GM10248 (cell line): ENCODE measurements at regions not wholly inside any gene's neighbourhood (a gene's known extent, or its start where the extent isn't known, plus 50 kb on each side); places are given as distances from the start of the nearest gene placed in this dataset.
"Not testable (repeated sequence)": the region's sequence is repeated elsewhere in the genome, so short reads cannot be mapped to it uniquely, and the experiment has no call there.

ENCODE experiments used
- CTCF ChIA-PET: fragments of 300-600 bp; sonication (Branson Sonifier 250); formaldehyde crosslinking; extraction: SDS; loops from one replicate; lab custom pipeline; 2021; ENCODE audit warnings: antibody characterized with exemption; lab: Yijun Ruan, JAX
- POLR2A ChIA-PET: fragments of 350-650 bp; sonication (Branson Sonifier 250); formaldehyde crosslinking; extraction: SDS; loops from one replicate; lab custom pipeline; 2020; ENCODE audit warnings: antibody characterized with exemption; lab: Yijun Ruan, JAX
- DNase-seq: peaks from one replicate; pipeline ENCODE4 v3.0.0; 2012; ENCODE audit errors: extremely low spot score
- CTCF ChIP-seq: IDR thresholded peaks from 2 replicates; pipeline ENCODE4 v1.5.1; 2012; ENCODE audit warnings: mild to moderate bottlenecking, low read depth; ENCODE audit errors: extremely low read depth, missing control alignments, control extremely low read depth

- CTCF ChIA-PET: interaction anchor here (1.2 kb wide), 1 partner anchor 9 kb away, joined by 3 read pairs; no protein-coding TSS in a partner anchor
- no peak for TF ChIP-seq CTCF
- no peak for DNase-seq
- POLR2A ChIA-PET: no interaction called here
These were observed 184.3 kb downstream of the RPRM start for GRCh38 chr2:153294199-153294786.

- no peak for DNase-seq
- ChIA-PET CTCF (no interaction called here), POLR2A (no interaction called here)
- TF ChIP-seq CTCF: no peak
These were observed 186.8 kb downstream of the RPRM start for GRCh38 chr2:153291718-153292117.

- DNase-seq: no peak
- ChIA-PET POLR2A (no interaction called here), CTCF (interaction anchor here (1.1 to 1.7 kb wide), 3 partner anchors 9 to 361 kb away, joined by 3 to 5 read pairs (median 4); no protein-coding TSS in a partner anchor)
- peak; percentile 53 for TF ChIP-seq CTCF
These were observed 191.3 kb downstream of the RPRM start for GRCh38 chr2:153287109-153287801.

- CTCF ChIA-PET: no interaction called here
- POLR2A ChIA-PET: no interaction called here
- TF ChIP-seq CTCF: no peak
- DNase-seq: no peak
These were observed 209.6 kb downstream of the RPRM start for GRCh38 chr2:153268941-153269461.

GRCh38 chr2:153256876-153257275 lies 221.7 kb downstream of the RPRM start:
- DNase-seq, CTCF ChIA-PET, POLR2A ChIA-PET: not testable (repeated sequence)

- POLR2A ChIA-PET, DNase-seq, CTCF ChIA-PET: not testable (repeated sequence)
These were observed 231.9 kb downstream of the RPRM start for GRCh38 chr2:153246636-153247035.

GRCh38 chr2:153235516-153235915 lies 243.0 kb downstream of the RPRM start:
- no peak for TF ChIP-seq CTCF
- ChIA-PET CTCF (no interaction called here), POLR2A (no interaction called here)
- DNase-seq: no peak
